ENCODE measurements at regions not wholly inside any gene's neighbourhood (a gene's known extent, or its start where the extent isn't known, plus 50 kb on each side); places are given as distances from the start of the nearest gene placed in this dataset.

DNA sequence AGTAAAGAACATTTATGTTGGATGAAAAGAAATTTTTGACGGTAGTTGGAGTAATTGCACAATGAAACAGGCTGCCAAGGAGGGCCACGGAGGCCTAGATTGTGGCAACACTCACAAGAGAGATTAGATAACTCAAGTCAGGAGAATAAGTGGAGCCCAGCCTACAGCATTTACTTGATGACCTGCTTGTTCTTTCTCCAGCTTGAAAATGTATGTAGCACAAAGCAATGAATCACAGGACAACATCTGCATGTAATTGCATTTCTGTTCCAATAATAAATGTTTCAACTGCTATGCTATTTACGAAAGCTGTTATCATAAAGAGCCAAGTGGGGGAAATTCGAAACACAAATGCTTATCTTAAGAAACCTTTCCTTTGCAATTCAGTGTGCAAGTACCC is 221.2 kb upstream of the MID1 start:
- TF ChIP-seq, protein P1, sequence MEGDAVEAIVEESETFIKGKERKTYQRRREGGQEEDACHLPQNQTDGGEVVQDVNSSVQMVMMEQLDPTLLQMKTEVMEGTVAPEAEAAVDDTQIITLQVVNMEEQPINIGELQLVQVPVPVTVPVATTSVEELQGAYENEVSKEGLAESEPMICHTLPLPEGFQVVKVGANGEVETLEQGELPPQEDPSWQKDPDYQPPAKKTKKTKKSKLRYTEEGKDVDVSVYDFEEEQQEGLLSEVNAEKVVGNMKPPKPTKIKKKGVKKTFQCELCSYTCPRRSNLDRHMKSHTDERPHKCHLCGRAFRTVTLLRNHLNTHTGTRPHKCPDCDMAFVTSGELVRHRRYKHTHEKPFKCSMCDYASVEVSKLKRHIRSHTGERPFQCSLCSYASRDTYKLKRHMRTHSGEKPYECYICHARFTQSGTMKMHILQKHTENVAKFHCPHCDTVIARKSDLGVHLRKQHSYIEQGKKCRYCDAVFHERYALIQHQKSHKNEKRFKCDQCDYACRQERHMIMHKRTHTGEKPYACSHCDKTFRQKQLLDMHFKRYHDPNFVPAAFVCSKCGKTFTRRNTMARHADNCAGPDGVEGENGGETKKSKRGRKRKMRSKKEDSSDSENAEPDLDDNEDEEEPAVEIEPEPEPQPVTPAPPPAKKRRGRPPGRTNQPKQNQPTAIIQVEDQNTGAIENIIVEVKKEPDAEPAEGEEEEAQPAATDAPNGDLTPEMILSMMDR (IDR thresholded peaks at IDR 0.05; ENCODE audit: borderline replicate concordance, extremely low read depth, low read length, poor library complexity, severe bottlenecking), result no peak
- TF ChIP-seq EZH2 (IDR thresholded peaks at IDR 0.05; ENCODE audit: borderline replicate concordance, low read depth, low read length, severe bottlenecking), result no peak

All from DND-41 (cell line).